ENCODE measurements at regions not wholly inside any gene's neighbourhood (a gene's known extent, or its start where the extent isn't known, plus 50 kb on each side); places are given as distances from the start of the nearest gene placed in this dataset.

- H3K4me3 ChIP-seq (ENCODE audit: low read depth, low read length) = no peak overlapping the region
- no peak for DNase-seq (ENCODE audit: low read depth)
- no peak for TF ChIP-seq CTCF (IDR thresholded peaks at IDR 0.05; ENCODE audit: control insufficient read depth, extremely low read depth, insufficient read depth)
Observed at GRCh38 chr6:90429713-90430112, 133.1 kb upstream of the BACH2 start.

- DNase-seq (ENCODE audit: low read depth) = no peak
- no peak for TF ChIP-seq CTCF (IDR thresholded peaks at IDR 0.05; ENCODE audit: control insufficient read depth, extremely low read depth, insufficient read depth)
- no peak overlapping the region for H3K4me3 ChIP-seq (ENCODE audit: low read depth, low read length)
Observed at GRCh38 chr6:90428514-90428913, 131.9 kb upstream of the BACH2 start.

- no peak overlapping the region for H3K4me3 ChIP-seq (ENCODE audit: low read depth, low read length)
- DNase-seq (ENCODE audit: low read depth) = no peak
- TF ChIP-seq CTCF (IDR thresholded peaks at IDR 0.05; ENCODE audit: control insufficient read depth, extremely low read depth, insufficient read depth) = no peak
Observed at GRCh38 chr6:90425161-90425641, 128.6 kb upstream of the BACH2 start.

- no peak for DNase-seq (ENCODE audit: low read depth)
- no peak for TF ChIP-seq CTCF (IDR thresholded peaks at IDR 0.05; ENCODE audit: control insufficient read depth, extremely low read depth, insufficient read depth)
- H3K4me3 ChIP-seq (ENCODE audit: low read depth, low read length) = no peak overlapping the region
Observed at GRCh38 chr6:90424580-90424979, 127.9 kb upstream of the BACH2 start.

- H3K4me3 ChIP-seq (ENCODE audit: low read depth, low read length) = no peak overlapping the region
- TF ChIP-seq CTCF (IDR thresholded peaks at IDR 0.05; ENCODE audit: control insufficient read depth, extremely low read depth, insufficient read depth) = no peak
- no peak for DNase-seq (ENCODE audit: low read depth)
Observed at GRCh38 chr6:90421666-90422065, 125.0 kb upstream of the BACH2 start.

GRCh38 chr6:90420500-90420899 lies 123.9 kb upstream of the BACH2 start:
- TF ChIP-seq CTCF (IDR thresholded peaks at IDR 0.05; ENCODE audit: control insufficient read depth, extremely low read depth, insufficient read depth) = no peak
- no peak overlapping the region for H3K4me3 ChIP-seq (ENCODE audit: low read depth, low read length)
- no peak for DNase-seq (ENCODE audit: low read depth)

GRCh38 chr6:90417385-90417784 lies 120.7 kb upstream of the BACH2 start:
- H3K4me3 ChIP-seq (ENCODE audit: low read depth, low read length) = no peak overlapping the region
- DNase-seq (ENCODE audit: low read depth) = no peak
- TF ChIP-seq CTCF (IDR thresholded peaks at IDR 0.05; ENCODE audit: control insufficient read depth, extremely low read depth, insufficient read depth) = no peak
